ENCODE measurements at regions not wholly inside any gene's neighbourhood (a gene's known extent, or its start where the extent isn't known, plus 50 kb on each side); places are given as distances from the start of the nearest gene placed in this dataset.
A peak's percentile ranks its signal among the peaks of the same experiment; 100 is the strongest.

DNA sequence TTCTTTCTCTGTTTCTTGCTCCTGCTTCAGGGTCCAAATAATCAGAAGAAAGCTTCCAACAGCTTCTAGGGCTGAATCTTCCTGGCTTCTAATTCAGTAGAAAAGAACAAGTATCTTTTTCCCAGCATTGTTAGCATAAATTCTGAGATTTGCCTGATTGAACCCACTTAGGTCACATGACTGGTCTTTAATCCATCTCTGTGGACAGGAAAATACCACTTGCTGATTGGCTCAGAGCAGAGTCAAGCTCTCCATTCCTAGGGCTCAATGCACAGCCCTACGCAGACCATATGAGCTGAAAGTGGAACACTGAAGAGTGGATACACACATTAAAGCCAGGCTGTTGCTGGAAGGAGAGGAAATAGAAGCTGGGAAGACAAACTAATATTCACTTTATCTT, 99.6 kb upstream of the RPL34 start:
- no peak for DNase-seq

DNA sequence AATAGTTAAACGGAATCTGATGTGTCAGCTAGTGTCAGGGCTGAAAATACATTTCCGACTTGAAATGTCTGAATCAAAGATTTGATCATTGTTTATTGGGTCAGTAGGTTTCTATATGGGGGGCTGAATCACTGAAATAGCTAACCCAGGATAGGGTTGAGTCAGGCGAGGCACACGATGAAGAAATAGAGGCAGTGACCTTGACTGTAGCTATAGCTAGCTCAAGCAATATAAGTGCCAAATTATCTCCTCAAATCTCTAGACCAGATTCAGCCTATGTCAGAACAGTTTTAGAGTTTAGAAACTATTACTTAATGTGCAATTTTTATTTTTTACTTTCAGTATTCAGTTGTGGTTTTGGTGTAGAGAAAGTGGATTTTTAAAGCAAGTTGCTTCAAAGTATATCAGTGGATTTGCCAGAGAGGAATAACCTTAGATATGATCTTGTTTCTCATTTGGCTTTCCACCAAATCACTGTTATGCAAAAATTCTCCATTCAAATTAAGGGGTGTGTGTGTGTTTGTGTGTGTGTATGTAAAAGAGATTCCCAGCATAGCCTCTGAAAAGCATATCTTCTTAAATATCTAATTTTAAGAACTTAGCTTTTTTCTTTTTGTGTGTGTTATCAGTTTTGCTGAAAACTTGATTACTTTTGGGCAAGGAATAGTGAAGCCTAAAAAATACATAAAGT, 100.3 kb upstream of the RPL34 start:
- no peak for DNase-seq

DNA sequence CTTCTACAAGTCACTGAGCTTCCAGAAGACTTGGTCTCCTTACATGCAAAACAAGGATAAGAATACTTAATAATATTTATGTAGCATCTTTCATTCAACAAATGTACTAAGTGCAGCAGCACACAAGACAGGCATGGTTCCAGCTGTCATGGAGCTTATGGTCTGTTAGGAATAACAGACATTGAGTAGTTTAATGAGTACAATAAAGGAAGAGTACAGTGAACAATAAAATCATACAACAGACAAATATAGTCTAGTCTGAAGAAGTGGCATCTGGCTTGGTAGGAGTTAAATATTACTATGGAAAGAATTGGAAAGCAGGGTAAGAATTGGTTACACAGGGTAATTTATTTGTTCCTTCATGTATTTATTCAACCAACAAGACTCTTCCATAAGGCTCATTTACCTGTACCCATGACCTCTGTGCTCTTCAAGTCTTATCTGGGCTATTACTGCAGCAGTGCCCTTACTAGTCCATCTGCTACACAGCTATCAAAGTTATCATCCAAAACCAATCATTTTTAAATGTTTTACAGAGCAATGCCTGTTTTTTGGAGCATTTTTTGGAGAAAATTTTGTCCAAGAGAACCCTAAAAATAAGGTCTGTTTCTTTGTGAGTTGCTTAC, 101.1 kb upstream of the RPL34 start:
- no peak for DNase-seq

DNA sequence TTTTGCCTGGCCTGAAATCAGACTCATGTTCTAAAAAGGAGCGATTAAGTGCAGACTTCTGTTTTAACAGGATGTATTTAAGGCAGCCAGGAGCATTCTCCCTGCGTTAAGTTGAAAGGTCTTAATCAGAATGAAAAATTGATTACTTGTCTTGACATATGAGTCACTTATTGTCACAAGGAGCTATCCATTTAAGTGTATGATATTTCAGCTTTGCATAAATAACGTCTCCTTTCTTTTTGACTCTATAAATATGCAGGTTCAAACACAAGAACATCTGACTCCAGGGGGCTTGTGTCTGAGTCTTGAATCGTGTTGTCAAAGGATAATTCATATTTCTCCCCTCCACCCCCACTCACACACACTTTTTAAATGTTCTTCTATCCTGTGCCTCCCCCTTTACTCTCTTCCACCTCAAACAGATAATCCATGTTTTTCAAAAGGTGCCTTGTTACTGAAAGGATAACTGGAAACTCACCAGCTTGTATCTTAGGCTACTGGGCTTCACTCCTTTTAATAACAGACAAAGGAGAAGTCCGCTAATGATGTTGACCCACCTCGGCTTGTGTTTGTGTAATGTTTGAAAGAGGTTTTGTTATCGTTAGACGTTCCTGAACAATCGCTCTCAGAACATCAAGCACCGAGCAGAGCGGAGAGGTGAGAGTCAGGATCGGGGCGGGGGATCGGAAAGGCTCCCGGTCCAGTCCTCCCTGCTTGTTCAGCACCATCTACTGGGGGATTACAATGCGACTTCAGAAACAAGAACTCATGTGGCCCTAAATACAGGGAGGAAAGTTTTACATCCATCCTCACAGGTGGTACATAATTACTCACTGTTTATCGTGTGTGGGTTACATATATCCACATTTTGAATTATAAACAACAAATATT, 107.5 kb upstream of the RPL34 start:
- peak; percentile 41 to 91 (median 77) for DNase-seq

DNA sequence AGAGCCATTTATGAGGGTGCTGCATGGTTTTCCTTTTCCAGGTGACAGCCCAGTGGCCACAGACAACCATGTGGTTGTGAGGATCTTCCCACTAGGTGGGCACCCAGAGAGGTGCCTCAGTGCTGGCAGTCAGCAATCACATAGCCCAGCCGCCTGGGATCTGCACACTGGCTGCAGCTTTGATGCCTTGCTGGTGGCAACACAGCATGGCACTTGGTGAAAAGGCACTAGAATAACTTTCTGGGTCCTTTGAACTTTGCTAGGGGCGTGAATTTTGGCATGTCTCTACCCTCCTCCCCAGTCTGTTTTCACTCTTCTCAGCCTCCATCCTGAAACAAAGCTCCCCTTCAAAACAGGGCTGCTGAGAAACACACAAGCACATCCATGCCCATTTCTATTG, 108.8 kb upstream of the RPL34 start:
- no peak for DNase-seq

DNA sequence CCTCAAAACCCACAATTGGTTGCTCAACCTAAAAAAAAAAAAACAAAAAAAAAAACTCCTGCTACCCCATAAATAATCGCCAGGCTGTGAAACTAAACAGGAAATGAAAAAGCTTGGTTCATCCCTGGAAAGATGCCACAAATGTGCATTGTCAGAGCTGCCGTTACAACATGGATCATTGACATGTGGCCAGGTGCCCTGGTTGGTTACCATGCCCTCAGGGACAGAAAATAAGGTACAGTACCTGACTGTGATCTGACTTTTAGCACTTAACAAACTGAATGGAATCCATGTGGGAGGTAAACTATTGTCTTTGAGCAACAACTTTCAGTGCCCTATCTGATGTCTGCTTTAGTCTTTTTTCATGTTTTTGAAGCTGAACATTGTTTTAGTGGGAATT, 118.0 kb upstream of the RPL34 start:
- DNase-seq = no peak

DNA sequence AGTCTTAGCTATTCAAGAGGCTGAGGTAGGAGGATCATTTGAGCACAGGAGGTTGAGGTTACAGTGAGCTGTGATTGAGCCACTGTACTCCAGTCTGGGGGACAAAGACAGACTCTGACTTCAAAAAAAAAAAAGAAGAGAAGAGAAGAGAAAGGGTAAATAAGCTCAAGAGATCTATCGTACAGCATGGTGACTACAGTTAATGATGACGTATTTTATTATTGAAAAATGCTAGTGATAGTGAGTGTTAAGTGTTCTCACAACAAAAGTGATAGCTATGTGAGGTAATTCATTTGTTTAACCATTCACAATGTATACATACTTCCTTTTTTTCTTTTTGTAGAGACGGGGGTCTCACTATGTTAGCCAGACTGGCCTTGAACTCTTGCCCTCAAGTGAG, 121.5 kb upstream of the RPL34 start:
- DNase-seq = no peak

DNA sequence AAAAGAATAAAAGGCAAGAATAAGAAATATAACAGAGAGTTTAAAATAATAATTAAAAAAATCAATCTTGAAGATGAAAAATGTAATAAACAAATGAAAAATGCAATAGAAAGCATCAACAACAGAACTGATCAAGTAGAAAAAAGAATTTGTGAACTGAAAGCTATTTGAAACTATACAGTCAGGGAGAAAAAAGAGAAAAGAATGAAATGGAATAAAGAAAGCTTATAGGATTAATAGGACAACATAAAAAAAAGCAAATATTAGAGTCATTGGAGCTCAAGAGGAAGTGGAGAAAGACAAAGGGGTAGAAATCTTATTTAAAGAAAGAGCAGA, 126.8 kb upstream of the RPL34 start:
- no peak for DNase-seq

DNA sequence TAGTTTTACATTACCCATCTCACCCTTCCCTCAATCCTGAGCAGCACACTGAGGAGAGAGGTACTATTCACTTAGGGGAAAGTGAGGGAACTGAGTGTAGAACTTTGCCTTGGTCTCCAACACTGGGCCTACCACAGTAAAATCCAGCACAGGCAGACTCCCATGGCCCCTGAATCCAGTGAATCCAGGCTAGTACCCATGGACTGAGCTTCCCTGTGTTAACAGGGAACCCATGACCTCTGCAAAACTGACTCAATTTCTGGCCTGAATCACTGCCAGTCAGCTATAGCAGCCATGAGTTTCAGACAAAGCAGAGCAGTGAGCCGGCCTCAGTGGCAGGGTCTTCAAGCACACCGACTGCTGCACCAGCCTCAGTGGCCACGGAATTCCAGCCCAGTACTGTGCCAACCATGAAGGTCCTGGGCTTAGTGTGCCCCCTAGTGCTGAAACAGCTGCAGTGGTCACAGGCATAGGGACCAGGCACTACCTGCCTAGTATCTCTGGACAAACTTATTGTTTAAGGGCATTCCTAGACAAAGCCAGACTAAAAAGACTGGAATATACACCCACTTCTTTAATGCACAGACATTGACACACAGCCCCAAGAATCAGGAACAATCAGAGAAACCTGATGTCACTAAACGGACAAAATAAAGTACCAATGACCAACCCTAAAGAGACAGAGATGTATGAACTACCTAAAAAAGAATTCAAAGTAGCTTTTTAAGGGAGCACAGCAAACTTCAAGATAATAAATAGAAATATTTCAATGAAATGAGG, 127.4 kb upstream of the RPL34 start:
- no peak for DNase-seq

DNA sequence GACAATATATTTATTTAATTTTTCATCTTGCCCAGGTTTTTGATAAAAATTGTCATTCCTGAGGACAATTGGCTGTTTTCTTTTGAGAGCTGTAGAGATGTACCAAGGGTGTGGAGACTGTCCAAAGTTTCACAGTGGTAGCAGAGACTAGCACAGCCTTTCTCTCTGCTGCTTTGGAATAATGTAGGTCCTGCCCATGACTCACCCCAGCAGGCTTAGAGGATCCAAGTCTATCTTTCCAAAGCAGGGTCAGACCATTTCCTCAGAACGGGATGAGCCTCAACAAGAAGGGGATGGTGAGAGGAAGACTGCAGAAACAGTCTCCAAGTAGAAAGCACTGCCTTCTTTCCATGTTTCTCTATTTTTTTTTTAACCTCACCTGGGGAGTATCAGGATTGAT, 131.5 kb upstream of the RPL34 start:
- DNase-seq = no peak

DNA sequence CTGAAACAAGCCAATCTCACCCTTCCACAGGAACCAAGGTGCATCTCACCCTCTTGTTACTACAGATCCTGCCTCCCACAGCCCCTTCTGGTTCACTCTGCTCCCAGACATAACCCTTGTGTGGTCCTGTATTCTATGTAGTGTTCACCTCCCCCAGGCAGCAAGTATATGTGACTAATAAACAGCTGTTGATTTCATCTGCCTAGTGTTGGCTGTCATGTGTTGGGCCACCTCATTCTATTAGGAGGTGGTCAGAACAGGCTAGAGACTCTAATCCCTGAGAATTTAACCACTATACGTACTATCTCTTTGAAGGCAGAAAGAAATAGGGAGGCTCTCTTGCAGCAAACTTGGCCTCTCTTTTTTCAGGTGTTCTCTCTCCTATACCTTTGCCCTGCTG, 134.3 kb upstream of the RPL34 start:
- no peak for DNase-seq

DNA sequence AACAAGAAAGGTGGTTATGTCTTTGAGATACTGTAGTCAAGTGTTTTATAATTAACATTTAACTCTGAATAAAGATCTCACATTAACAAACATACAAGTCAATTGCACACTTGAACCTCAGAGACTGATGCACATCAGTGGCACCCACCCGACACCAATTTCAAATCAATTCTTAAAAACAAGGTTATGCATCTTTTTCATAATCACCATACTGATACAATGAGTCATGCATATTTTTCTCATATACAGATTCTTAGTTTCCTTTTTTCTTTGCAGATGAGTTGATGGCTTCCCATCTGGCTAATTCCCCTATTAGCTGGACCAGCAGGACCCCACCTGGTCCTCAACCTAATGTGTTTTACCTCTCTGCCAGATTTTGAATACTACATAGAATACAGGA, 136.2 kb upstream of the RPL34 start:
- no peak for DNase-seq

DNA sequence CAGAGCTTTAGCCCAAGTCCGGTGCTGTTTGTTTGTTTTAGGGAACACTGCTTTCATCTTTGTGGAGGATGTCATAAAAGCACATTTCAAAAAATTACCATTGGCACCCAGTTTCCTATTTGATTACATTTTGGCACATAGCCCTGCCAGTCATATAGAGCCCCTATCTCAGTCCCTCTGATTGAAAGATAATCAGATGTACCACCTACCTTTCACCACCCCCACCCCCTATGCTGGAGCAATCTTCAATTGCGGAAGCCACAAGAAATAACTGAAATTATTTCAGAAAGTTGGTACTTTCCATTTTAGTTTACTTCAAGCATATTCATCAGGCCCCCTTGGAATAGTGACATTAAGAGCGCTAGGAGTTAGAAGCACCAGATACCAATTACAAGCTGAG, 136.7 kb upstream of the RPL34 start:
- DNase-seq = no peak

DNA sequence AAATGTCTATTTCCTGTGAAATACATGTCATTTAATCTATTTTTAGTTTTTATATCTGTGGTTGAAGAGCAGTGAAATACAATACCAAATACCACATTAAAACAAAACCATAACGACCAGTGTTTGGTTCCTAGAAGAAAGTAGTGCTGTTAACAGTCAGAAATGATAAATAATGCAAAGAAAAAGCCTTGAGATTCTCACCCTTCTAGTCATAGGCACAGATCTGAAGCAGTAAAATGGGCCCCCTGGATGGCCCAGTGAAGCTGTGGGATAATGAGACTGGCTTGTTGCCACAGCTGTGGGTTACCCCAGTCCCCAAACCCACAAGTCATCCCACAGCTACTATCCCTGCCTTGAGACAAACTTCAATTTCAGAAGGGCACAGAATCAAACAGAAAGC, 137.3 kb upstream of the RPL34 start:
- no peak for DNase-seq

DNA sequence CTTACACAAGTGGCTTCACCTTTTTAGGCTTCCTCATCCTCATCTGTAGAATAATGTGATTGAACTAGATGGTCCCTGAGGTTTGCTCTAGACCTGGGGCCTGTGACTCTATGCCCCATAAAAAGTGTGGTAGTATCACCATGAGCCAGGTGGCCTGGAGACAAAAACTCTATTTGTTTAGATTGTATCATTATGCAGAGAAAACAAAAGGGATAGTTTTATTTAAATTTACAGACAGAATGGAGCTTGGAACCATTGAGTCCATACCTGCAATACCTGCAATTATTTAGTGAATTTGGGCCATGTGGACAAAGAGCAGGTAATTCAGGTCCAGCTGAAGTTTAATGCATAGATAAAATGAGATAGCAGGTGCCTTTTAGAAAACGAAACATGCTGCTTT, 139.5 kb upstream of the RPL34 start:
- no peak for DNase-seq

DNA sequence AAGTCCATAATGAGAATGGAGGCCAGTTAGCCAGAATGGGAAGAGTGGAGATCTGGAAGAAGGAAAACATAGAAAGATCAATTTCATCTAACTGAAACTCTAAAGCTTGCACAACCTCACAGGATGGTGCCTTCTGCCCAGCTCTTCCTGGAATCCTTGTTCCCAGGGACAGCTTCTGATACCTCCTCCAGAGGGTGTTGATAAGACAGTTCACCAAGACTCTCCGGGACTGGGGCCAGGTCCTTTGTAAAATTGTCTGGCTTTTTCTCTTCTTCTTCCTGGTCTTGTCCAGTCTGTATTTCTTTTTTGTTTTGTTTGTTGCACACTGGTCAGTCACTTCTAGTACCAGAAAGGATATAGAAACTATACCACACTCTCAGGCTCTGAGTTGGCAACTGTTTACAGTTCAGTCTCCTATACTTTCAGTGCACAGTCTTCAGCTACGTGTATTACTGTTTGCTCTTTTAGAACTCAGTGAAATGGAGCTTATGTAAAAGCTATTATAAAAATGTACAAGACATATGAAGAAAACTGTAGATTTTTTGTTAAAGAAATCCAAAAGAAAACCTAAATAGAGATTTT, 142.8 kb upstream of the RPL34 start:
- DNase-seq = no peak

DNA sequence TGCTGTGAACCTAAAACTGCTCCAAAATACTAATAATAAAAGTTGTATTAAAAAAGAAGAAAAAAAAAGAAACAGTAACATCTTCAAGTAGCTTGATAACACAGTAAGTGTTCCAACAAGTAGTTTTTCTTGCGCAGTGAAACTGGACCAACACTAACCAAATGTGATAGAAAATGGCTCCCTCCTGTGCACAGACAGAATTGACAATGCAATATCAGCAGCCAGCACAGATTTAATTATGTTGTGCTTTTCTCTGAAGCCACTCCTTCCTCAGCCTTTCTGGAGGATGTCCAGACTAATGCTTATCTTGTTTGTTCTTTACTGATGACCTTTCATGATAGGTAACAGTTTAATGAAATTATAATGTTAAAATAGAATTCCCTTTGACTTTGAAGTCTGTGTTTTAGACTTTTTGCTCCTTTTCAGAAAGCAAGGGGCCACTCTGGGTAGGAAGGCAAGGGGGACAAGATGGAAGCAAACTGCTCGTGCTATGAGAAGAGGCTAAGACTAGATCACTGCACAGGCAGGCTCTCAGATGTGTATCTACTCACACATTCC, 147.1 kb upstream of the RPL34 start:
- DNase-seq = peak in 1 of 3 experiments; percentile 14

DNA sequence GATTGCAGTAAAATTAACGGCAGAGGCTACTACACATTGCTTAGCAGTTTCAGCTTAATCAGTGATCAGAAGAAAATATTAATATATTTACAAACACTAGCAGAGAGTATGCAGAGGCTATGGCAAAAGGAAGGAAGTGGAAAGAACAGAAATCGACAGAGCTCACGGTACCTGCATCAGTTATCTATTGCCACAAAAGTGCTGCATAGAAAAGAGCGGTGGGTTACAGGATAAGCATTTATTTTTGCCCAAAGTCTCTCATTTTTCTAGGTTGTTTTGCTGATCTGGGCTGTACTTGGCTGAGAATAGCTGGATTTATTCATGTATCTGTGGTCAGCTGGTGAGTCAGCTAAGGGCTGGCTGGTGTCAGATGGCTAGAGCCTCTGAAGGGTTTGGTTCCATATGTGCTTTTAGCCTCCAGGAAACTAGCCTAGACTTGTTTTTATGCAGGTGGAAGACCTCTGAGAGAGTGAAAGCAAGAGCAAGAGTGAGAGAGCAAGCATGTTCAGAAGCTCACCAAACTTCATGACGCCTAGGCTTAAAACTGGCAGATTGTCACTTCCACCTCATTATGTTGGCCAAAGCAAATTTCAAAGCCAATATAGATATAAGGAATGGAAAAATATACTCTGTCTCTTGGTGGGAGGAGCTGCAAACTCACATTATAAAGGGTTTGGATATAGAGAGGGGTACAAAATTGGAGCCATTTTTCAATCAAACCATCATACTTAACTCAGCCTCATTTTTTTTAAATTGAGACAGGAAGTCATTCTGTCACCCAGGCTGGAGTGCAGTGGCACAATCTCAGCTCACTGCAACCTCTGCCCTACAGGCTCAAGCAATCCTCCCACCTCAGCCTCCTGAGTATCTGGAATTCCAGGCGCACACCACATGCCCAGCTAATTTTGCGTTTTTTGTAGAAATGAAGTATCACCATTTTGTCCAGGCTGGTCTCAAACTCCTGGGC, 153.2 kb upstream of the RPL34 start:
- DNase-seq = peak in 2 of 3 experiments; percentile 20 to 23

DNA sequence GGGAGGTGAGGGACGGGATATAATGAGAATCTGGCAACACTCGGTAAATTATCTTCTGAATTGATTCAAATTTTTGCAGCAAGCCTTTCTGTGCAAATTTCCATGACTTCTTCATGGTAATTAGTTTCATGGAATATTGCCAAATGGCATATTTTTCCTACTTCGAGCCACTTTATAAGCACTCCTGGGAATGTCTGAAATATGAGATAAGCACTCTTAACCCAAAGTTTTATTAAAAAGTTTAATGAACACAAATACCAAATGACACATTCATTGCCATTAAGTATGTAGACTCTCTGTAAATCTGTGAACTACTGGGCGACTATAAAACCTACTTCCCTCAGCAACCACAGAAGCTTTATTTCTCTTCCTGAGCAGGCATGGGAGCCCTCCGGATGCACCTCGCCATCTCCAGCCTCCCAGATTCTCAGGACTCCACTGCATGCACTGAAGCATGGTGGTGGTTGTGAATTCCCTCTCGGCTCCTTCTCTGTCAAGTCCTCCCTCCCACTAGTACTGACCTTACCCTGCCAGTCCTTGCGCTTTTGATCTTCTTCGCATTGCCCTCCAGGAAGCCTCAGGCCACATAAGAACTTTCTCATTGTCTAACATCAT, 154.4 kb upstream of the RPL34 start:
- no peak for DNase-seq

DNA sequence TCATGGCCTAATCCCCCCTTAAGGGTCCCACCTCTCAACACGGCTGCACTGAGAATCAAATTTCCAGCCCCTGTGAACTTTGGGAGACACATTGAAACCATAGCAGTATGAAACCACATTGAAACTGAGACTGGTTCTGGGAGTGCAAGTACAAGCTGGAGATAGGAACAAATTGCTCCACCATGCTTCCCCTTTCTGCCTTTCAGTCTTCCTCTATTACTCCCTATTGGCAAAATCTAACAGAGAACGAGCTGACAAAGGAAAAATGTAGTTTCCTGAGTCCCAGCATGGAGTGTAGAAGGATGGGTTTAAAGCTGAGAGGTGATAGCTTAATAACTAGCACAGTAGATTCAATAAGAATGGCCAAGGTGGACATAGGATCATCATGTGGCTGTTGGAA, 161.7 kb upstream of the RPL34 start:
- no peak for DNase-seq

DNA sequence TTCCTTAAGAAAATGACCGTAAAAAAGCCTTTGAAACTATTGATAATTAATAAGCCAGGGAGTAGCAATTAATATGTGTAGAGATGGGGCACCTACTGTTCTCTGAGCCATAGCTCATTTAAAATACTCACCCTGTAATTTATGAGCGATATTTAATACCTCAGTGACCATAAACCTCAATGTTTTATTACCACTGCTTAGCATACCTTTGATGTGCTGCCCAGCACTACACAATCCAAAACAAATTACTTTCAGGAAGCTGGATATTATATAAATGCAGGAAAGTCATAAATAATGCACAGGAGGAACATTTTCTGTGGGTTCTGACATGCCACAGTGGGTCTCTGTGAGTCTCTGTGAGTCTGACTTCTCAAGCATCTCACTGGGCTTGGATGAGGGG, 166.1 kb upstream of the RPL34 start:
- DNase-seq = peak in 1 of 3 experiments; percentile 66
